ENCODE measurements at regions not wholly inside any gene's neighbourhood (a gene's known extent, or its start where the extent isn't known, plus 50 kb on each side); places are given as distances from the start of the nearest gene placed in this dataset.

DNA sequence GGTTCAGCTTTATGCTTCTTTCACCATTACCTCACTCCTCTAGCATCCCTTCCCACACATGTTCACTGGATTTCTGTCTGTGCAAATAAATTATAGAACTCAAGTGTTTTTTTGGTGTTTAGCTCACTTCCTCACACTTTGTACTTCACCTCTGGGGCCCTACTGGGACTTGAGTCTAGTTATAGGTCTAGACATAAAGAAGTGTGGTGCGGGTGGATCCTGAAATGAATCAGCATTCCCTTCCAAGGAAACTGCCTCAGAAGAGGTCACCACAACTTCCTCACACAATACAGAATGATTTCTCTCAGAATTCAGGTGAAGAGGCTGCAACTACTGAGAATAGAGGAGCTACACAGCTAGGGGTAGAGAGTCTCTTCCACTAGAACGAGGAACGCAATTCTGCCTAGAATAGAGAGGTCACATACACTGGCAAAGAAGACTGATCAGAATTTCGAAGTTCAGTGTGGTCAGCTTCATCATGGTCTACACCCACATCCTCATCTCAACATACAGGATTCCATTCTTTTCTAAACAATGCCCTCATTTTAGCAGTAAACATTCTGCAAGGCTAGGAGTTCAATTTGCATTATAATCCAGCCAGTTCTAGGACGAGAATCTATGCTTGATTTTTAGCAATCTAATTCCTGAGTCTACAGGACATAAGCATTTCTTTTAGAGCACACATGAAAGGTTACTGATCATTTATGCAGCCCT is 938.7 kb upstream of the PHF14 start:
- no peak for TF ChIP-seq MAFK (IDR thresholded peaks at IDR 0.05; ENCODE audit: low read depth, low read length)
- TF ChIP-seq, protein P1, sequence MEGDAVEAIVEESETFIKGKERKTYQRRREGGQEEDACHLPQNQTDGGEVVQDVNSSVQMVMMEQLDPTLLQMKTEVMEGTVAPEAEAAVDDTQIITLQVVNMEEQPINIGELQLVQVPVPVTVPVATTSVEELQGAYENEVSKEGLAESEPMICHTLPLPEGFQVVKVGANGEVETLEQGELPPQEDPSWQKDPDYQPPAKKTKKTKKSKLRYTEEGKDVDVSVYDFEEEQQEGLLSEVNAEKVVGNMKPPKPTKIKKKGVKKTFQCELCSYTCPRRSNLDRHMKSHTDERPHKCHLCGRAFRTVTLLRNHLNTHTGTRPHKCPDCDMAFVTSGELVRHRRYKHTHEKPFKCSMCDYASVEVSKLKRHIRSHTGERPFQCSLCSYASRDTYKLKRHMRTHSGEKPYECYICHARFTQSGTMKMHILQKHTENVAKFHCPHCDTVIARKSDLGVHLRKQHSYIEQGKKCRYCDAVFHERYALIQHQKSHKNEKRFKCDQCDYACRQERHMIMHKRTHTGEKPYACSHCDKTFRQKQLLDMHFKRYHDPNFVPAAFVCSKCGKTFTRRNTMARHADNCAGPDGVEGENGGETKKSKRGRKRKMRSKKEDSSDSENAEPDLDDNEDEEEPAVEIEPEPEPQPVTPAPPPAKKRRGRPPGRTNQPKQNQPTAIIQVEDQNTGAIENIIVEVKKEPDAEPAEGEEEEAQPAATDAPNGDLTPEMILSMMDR (conservative IDR thresholded peaks at IDR 0.05; ENCODE audit: low read depth, low read length), result no peak

Measured in IMR-90 (cell line).